Fibroblast of skin of right biceps (primary cell): ENCODE measurements at regions not wholly inside any gene's neighbourhood (a gene's known extent, or its start where the extent isn't known, plus 50 kb on each side); places are given as distances from the start of the nearest gene placed in this dataset.
"Not testable (repeated sequence)": the region's sequence is repeated elsewhere in the genome, so short reads cannot be mapped to it uniquely, and the experiment has no call there.

Experiments used
- DNase-seq: peaks from one replicate; pipeline ENCODE4 v3.0.0-alpha.2; 2013

DNA sequence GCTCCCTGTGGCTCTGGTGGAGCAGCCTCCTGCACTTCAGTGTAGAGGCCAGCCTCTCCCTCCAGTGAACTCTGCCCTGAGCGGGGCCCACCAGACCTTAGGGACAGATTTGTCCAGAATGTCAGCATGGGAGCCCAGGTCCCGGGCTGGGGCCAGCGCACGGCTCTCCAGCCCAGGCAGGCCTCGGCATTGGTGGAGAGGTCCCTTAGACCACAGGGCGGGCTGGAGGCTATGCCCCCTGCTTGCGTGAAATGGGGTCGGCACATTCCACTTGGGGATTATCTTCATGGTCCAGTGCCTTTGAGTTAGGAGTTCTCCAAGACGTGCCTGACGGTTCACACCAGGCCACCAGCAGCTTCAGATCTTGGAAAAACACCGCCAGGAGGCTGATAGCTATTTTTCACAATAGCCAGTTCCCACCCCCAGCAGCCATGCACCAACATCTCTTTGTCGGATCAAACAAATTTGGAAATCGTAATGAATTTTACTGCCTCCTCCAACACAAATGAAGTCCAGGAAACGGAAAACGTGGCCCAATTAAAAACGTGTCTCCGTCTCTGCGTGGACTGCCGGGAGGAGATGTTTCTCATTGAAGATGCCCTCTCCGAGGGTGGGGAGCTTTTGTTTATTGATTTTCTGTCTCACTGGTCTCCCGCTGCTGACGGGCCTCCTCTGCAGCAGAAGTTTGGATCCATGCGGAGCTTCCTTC lies 110.0 kb upstream of the CIBAR2 start:
- no peak for DNase-seq

GRCh38 chr16:85225257-85225656 lies 113.0 kb upstream of the CIBAR2 start:
- no peak for DNase-seq

GRCh38 chr16:85225721-85226120 lies 113.4 kb upstream of the CIBAR2 start:
- DNase-seq: no peak

DNA sequence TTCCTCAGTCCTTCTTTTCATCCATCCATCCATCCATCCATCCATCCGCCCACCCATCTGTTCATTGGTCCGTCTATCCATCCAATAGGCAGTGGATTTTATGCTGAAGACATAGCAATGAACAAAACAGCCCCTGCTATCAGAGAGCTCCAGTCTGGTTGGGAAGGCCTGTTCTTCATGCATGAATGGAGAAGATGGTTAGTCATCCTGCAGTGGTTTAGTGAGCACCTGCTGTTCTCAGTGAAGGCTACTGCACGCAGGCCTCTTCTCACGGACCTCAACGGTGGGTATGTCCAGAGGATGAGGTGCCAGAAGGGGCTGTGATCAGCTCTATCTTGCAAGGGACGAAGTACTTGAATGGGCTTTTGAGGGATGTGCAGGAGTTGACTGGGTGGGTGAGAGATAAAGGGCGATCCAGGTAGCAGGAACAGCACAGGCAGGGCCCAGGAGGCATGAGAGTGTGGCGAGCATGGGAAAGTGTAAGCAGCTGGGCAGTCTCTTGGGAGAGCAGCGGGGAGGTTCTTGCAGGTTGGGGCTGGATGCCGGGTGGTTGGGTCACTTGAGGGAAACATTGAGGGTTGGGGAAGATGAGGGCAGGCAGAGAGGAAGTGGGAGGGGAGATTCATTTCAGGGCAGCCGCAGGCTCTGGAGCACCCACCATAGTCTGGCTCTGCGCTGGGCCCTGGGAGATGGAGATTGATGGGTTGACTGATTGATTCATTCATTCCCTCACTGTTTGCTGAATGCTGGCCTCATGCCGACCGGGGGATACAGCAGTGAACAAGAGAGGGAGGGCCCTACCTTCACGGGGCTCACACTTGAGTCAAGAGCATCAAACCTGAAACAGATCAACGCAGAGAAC lies 115.0 kb upstream of the CIBAR2 start:
- peak; percentile 33 for DNase-seq

- DNase-seq: peak; percentile 81
These were observed 115.9 kb upstream of the CIBAR2 start for GRCh38 chr16:85227946-85228862.

DNA sequence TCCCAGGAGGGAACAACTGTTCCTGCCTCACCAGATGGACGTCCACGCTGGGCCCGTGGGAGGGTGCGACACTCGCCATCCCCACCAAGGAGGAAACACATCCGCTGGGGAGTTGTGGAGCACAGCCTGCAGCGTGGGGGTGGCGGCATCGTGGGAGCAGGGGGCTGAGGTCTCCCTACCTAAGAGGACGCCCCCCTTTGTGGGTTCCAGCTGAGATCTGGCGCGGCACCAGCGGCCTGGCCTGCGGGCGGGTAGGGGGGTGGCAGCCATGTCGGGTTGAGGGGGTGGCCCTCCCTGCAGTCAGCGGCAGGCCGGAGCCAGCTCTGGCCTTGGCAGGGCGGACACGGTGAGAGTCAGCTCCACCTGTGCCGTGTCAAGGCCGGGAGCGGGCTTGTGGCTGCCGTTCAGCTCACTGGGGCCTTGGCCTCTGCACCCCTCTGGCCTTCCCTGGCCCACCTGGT lies 116.7 kb upstream of the CIBAR2 start:
- no peak for DNase-seq

DNA sequence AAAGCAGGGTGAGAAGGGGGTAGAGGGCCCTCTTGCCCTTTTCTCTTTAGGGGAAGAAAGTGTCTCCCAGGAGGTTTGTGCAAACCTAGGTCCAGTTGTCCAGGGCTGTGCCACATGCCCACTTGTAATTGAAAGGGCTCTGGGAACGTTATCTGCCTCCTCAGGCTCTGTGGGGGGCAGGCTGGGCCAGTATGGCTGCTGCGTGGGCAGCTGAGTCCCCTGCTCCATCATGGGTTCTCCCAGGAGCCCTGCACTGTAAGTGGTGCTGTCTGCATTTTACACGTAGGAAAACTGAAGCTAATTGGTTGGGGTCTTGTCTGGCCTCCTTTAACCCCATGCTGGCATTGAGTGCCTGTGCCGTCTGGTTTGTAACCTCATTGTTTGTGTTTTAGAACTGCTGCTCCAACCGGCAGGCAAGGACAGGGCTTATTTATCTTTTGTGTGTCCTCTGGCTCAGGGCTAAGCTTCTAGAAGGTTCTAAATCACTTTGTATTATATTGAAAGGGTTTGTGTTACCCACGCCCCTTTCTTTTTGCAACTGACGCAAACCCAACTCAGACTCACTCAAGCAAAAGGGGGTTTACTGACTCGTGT lies 117.7 kb upstream of the CIBAR2 start:
- no peak for DNase-seq

- not testable (repeated sequence) for DNase-seq
These were observed 118.6 kb upstream of the CIBAR2 start for GRCh38 chr16:85230764-85231383.

DNA sequence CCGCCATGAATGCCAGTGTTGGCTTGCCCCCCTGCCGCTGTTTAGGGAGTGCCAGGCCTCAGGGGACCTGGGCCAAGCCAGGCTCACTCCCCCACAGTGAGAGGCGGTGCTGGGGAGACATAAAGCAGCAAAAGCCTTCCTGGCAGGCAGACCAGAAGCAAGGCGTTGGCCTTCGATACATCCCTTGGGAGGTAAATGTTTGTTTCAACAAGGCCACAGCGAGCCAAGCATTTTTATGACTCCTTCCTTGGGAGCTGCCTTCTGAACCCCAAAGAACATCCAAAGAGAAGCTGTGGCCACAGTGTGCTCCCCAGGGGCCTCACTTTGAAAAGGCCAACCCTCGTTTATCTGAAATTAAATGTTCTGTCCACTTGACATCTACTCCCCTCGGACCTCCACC lies 119.7 kb upstream of the CIBAR2 start:
- peak; percentile 50 for DNase-seq

GRCh38 chr16:85232369-85233142 lies 120.3 kb upstream of the CIBAR2 start:
- DNase-seq: no peak

DNA sequence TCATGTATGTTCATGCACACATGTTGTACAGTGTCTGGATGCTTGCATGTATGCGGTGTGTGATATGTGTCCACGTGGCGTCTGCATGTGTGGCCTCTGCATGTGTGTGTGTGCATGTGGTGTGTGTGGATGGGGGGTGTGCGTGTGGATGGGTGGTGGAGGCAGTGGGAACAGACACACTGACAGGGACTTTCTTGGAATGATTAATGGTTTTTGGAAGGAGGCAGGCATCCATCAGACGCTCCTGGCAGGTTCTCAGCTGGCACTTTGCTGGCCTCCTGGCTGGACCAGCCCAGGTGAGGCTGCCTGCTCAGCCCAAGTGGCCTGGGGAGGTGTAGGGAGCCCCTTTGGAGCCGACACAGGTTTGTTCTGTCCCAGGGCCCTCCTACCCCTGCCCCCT lies 121.2 kb upstream of the CIBAR2 start:
- no peak for DNase-seq

GRCh38 chr16:85234310-85235204 lies 122.3 kb upstream of the CIBAR2 start:
- peak; percentile 87 for DNase-seq

DNA sequence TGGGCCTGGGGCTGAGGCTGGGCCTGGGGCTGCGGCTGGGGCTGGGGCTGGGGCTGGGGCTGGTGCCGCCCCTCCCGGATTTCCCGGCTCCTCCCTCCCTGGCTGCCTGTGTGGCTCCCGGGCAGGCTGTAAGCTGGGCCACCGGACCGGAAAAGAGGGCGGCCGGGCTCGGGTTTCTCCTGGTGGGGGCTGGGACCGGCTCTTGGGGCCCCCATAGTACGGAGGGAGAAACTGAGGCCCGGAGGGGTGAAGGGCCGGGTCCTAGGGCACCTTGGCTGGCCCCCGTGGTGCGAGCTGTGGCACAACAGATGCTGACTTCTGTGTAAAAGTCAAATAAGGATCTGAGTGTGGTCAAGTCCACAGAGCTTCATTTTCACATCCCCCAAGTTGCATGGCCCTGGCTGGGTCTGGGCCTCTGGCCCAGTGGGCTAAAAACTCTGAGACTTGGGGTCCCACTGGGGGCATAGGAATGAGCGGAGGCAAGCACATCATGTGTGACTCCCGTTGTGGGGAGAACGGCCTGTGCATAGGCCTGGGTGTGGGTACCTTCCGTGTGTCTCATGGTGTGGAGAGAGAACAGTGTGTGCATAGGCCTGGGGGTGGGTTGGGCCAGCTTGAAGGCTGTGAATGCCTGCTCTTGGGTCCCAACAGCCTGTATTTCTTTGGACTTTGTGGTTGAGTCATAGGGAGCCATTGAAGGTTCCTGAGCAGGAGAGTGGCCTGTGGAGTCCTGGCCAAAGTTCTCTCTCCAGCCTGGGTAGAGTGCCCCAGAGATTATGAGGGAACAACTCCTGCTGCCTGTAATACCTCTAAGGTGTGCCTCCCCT lies 123.9 kb upstream of the CIBAR2 start:
- no peak for DNase-seq

GRCh38 chr16:85236818-85237150 lies 124.5 kb upstream of the CIBAR2 start:
- peak; percentile 76 for DNase-seq

DNA sequence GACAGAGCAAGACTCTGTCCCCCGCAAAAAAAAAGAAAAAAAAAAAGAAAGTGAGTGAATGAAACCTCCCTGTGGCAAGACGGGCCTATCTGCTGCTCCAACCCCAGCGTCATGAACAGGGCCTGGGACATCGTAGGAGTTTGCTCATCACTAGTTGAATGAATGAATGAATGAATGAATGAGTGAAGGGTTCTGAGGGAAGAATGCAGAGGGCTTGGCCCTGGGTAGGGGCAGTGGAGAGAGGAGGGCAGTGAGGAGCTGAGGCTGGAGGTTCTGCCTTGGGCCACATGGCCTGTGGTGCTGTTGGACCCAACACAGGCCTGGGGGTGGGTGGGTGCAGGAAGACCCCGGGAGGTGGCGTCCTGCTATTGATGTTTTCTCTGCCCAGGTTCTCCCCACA lies 125.5 kb upstream of the CIBAR2 start:
- no peak for DNase-seq

GRCh38 chr16:85238233-85238647 lies 126.0 kb upstream of the CIBAR2 start:
- peak; percentile 96 for DNase-seq

DNA sequence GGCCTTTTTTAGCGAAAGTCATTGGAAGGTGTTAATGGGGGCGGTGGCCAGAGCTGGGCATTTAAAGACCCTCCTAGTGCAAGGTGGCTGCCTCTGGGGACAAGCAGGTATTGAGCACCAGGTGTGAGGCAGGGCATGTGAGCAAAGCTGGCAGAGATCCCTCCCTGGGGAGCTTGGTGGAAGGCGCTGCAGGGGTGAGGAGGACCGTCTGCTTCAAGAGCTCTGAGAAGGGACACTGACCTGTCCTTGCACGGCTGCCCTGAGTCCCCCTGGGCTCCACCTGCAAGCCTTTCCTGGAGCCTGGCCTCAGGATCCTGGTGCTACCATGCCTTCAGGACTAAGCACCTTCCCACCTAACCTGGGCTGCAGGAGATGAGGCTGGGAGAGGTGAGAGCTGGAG lies 127.0 kb upstream of the CIBAR2 start:
- no peak for DNase-seq

DNA sequence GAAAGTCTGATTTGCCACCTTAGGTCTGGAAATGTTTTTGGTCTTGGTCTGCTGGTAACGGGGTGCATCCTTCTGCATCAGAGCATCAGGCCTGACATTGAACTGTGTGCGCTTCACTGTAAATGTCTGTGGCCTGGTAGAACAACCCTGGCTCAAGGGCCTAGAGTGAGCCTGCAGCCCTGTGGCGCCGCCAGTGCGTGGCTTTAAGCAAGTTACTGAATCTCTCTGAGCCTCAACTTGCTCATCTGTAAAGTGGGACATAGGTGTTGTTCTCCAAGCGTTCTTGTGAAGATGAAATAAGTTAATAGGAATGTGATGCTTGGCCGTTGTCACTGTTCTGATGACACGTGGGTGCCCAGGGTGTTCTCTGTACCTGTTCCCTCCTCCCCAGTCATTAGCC lies 127.6 kb upstream of the CIBAR2 start:
- DNase-seq: no peak
